ENCODE measurements at regions not wholly inside any gene's neighbourhood (a gene's known extent, or its start where the extent isn't known, plus 50 kb on each side); places are given as distances from the start of the nearest gene placed in this dataset.
"Not testable (repeated sequence)": the region's sequence is repeated elsewhere in the genome, so short reads cannot be mapped to it uniquely, and the experiment has no call there.

DNA sequence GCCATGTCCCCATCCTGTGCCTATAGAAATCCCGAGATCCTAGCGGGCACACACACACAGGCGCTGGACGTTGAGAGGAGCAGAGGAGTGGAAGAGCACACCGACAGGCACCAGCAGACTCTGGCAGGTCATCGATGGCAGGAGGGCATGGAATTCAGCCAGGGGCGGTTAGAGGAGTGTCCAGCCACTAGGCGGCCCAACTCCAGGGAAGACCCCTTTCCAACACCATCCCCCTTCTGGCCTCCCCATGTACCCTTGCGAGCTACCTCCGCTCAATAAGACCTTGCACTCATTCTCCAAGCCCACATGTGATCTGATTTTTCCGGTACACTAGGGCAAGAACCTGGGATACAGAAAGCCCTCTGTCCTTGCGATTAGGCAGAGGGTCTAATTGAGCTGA lies 356.0 kb upstream of the DPP6 start:
- H3K36me3 Mint-ChIP-seq (ENCODE audit: low read depth), result no peaks in the 10 kb centered on the region
- no peaks in the 10 kb centered on the region for H3K27me3 Mint-ChIP-seq
- H3K9me3 Mint-ChIP-seq, result peaks cover 6% of the 10 kb centered on the region
- POLR2A ChIA-PET, result no interaction called here
- no peak overlapping the region for H3K4me3 Mint-ChIP-seq
- H3K27ac Mint-ChIP-seq, result no peak overlapping the region
- DNase-seq, result no peak
- CTCF ChIA-PET, result interaction anchor here (0.6 kb wide), 1 partner anchor 803 kb away, joined by 3 read pairs; no protein-coding TSS in a partner anchor
- no peaks in the 10 kb centered on the region for H3K4me1 Mint-ChIP-seq

DNA sequence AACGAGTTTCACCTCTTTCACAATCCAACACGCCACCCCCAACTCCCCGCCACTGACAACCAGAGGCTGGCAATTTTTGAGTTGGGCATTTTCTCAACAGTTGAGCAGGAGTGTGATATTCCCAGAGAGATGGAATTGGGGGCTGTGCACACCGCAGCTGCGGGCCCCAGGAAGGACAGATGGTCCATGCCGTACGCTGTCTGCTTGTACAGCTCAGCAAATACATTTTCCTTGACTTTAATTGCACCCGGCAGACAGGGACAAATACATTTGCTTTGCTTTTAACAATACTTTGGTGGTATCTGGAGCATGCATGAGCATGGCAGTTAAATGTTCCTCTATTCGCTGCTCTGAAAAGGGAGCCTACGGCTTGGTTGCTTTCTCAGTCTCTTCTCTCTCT lies 354.2 kb upstream of the DPP6 start:
- no peak for DNase-seq
- Mint-ChIP-seq H3K9me3 (peaks cover 6% of the 10 kb centered on the region), H3K27ac (no peak overlapping the region), H3K36me3 (ENCODE audit: low read depth) (no peaks in the 10 kb centered on the region), H3K27me3 (no peaks in the 10 kb centered on the region), H3K4me1 (no peaks in the 10 kb centered on the region), H3K4me3 (no peak overlapping the region)
- CTCF ChIA-PET, result no interaction called here
- POLR2A ChIA-PET, result no interaction called here

DNA sequence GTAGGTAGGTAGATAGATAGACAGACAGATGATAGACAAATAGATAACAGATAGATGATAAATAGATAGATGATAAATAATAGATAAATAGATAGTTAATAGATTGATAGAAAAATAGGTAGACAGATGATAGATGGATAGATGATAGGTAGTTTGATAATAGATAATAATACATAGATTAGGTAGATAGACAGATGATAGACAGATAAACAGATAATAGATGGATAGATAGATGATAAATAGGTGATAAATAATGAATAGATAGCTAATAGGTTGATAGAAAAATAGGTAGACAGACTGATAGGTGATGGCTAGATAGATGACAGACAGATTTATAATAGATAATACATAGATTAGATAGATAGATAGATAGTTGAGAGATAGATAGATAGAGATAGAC lies 350.5 kb upstream of the DPP6 start:
- H3K36me3 Mint-ChIP-seq (ENCODE audit: low read depth), result no peaks in the 10 kb centered on the region
- DNase-seq, result no peak
- H3K4me3 Mint-ChIP-seq, result no peak overlapping the region
- peaks cover 4% of the 10 kb centered on the region for H3K9me3 Mint-ChIP-seq
- H3K27me3 Mint-ChIP-seq, result no peaks in the 10 kb centered on the region
- ChIA-PET CTCF (no interaction called here), POLR2A (no interaction called here)
- no peak overlapping the region for H3K27ac Mint-ChIP-seq
- no peaks in the 10 kb centered on the region for H3K4me1 Mint-ChIP-seq

DNA sequence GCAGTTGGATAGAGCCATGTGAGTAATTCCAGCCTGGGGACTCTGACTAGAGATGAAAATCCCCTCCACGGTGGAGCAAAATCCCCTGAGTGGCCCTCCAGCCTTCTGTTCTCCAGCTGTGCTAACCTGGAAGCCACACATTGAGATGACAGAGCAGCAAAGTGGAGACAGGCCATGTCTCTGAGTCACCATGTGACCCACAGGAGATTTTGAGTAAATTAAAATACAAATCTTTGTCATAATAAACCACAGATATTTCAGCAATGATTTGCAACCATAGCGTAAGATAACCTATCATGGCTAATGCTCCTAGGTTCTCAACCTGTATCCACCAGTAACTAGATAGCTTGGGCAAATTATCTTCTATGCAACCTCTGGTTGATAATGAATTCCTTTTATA lies 328.3 kb upstream of the DPP6 start:
- H3K4me3 Mint-ChIP-seq; DNase-seq; H3K4me1 Mint-ChIP-seq; H3K27me3 Mint-ChIP-seq; H3K27ac Mint-ChIP-seq; H3K36me3 Mint-ChIP-seq (ENCODE audit: low read depth); POLR2A ChIA-PET; CTCF ChIA-PET; H3K9me3 Mint-ChIP-seq: not testable (repeated sequence)

DNA sequence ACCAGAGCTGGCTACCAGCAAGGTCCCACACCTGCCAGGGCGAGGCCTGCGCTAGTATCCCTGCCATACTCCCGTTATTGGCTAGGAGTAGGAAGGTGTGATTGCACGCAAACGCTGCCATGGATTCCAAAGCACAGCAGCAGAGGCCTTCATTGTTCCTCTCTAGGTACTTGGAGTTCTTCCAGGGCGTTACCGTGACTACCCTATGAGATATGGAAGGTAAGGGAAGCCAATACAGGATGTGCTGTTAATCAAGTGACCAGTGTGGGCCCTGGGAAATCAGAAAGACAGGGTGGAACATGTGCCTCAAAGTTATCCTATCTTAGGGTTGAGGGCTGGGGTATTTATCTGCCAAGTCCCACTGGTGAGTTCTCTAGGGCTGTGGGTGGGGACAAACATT lies 320.7 kb upstream of the DPP6 start:
- H3K9me3 Mint-ChIP-seq; H3K27ac Mint-ChIP-seq; H3K36me3 Mint-ChIP-seq (ENCODE audit: low read depth); DNase-seq; H3K4me3 Mint-ChIP-seq; POLR2A ChIA-PET; CTCF ChIA-PET; H3K27me3 Mint-ChIP-seq; H3K4me1 Mint-ChIP-seq: not testable (repeated sequence)

DNA sequence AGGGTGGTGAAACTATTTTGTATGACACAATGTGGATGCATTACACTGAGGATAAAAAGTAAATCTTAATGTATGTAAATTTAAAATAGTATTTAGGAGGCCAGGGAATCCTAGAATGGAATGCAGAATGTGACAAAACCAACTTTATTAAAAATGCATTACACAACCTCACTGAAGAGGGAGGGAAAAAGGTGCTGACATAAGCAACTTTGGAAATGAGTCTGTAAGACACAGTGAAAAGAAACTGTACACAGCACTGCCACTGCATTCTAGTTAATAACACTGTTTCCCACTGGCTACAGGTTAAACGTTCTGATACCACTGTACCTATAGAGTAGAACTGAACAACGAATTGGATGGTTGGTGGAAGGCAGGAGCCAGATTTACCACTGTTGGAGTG lies 308.8 kb upstream of the DPP6 start:
- H3K27me3 Mint-ChIP-seq; H3K4me1 Mint-ChIP-seq; DNase-seq; H3K27ac Mint-ChIP-seq; H3K9me3 Mint-ChIP-seq; H3K4me3 Mint-ChIP-seq; CTCF ChIA-PET; H3K36me3 Mint-ChIP-seq (ENCODE audit: low read depth); POLR2A ChIA-PET: not testable (repeated sequence)

DNA sequence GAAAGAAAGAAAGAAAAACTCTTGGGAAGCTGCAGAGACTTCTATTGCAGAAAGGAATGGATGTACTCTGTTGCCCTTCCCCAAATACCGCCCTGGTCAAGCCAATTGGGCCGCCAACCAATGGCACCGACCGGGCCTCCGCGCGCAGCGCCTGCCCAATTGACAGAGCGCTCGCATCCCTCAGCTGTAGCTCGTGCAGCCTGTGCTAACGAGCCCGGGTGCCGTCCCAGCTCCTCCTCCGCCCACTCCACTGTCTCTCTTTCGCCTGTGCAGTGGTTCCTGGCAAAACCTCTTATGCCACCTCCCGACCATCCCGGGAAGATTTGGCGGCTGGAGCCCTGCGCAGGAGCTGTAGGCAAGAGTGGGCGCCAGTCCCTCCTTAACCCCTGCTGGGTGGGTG lies 304.2 kb upstream of the DPP6 start:
- CTCF ChIA-PET; H3K4me3 Mint-ChIP-seq; H3K27ac Mint-ChIP-seq; POLR2A ChIA-PET; H3K4me1 Mint-ChIP-seq; H3K9me3 Mint-ChIP-seq; DNase-seq; H3K36me3 Mint-ChIP-seq (ENCODE audit: low read depth); H3K27me3 Mint-ChIP-seq: not testable (repeated sequence)

DNA sequence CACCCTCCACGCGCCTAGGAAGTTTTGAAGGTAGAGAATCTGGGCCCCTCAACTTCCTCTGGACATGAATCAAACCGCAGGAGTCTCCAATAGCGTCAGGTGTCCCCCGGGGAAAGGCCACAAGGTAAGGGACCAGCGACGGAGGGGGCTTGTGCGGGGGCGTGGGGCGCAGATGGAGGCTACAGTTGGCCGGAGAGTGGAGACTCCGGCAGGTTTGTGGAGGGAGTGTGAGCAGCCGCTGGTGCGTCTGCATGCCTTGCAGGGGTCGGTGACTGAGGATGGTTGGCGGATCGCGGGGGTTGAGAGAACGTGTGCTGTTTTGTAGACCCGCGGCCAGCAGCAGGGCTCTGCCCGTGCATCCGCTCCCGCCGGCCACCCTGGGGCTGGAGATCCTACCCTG lies 303.3 kb upstream of the DPP6 start:
- H3K36me3 Mint-ChIP-seq (ENCODE audit: low read depth); DNase-seq; H3K4me1 Mint-ChIP-seq; POLR2A ChIA-PET; H3K27me3 Mint-ChIP-seq; H3K9me3 Mint-ChIP-seq; CTCF ChIA-PET; H3K4me3 Mint-ChIP-seq; H3K27ac Mint-ChIP-seq: not testable (repeated sequence)

DNA sequence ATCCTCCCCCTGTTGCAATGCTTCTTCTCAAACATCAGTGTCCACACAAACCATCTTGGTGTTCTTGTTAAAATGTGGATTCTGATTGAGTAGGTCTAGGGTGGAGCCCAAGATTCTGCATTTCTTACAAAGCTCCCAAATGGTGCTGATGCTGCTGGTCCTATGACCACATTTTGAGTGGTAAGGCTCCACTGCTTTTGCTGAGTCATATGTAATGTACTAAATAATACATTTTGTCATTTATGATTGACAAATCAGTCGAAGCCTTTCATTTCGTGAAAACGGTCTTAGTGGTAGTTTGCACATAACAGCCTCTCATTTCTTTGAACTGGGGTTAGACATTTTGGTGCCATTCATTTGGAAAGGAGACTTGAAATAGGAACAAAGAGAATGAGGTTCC lies 286.3 kb upstream of the DPP6 start:
- POLR2A ChIA-PET; H3K4me1 Mint-ChIP-seq; CTCF ChIA-PET; H3K36me3 Mint-ChIP-seq (ENCODE audit: low read depth); H3K4me3 Mint-ChIP-seq; H3K27ac Mint-ChIP-seq; H3K27me3 Mint-ChIP-seq; DNase-seq; H3K9me3 Mint-ChIP-seq: not testable (repeated sequence)

DNA sequence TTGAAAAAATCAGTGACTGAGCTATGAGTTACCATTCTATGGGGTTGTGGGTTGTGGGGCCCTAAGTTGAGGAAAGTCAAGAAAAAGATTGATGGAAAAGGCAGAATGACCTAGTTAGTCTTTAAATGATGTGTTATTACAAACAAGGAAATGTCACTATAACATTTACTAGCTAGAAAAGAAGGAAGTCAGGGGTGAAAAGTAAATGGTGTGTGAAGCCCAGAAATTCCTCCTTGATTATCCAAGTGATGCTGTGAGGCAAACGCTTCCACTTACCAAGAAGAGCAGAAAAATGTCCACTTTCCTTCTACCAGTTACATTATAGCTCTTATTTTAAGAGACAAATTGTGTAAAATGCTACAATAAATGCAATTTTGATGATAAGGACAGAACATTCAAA lies 285.3 kb upstream of the DPP6 start:
- H3K9me3 Mint-ChIP-seq; H3K4me1 Mint-ChIP-seq; CTCF ChIA-PET; DNase-seq; POLR2A ChIA-PET; H3K4me3 Mint-ChIP-seq; H3K27me3 Mint-ChIP-seq; H3K36me3 Mint-ChIP-seq (ENCODE audit: low read depth); H3K27ac Mint-ChIP-seq: not testable (repeated sequence)

DNA sequence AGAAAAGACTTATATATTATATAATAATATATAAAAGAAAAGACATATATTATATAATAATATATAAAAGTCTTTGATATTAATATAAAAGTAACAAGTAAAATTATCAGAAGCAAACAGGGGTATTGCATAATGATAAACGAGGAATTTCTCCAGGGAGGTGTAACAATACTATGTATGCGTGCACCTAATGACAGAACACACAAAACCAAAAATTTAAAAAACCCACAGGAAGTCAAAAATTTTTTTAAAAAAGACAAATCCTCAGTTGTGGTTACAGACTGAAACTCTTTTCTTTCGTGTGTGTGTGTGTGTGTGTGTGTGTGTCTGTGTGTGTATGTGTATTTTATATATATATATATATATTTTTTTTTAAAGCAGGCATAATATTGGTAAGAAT lies 279.2 kb upstream of the DPP6 start:
- H3K36me3 Mint-ChIP-seq (ENCODE audit: low read depth), result no peaks in the 10 kb centered on the region
- no peak overlapping the region for H3K27ac Mint-ChIP-seq
- ChIA-PET CTCF (no interaction called here), POLR2A (no interaction called here)
- H3K27me3 Mint-ChIP-seq, result no peaks in the 10 kb centered on the region
- DNase-seq, result no peak
- H3K9me3 Mint-ChIP-seq, result peaks cover 2% of the 10 kb centered on the region
- no peaks in the 10 kb centered on the region for H3K4me1 Mint-ChIP-seq
- no peak overlapping the region for H3K4me3 Mint-ChIP-seq

DNA sequence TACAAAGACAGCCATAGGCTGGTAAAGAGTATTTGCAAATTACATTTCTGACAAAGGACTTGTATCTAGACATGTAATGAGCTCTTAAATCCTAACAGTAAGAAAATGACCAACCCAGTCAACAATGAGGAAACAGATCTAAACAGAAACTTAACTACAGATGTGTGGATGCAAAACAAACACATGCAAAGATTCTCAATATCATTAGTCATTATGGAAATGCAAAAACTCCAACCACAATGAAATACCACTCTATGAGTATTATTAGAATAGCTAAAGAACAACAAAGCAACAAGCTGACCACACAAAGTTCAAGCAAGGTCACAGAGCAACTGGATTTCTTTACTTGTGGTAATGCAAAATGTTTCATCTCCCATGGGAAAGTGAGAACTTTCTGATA lies 275.3 kb upstream of the DPP6 start:
- H3K4me1 Mint-ChIP-seq; DNase-seq; H3K27ac Mint-ChIP-seq; H3K27me3 Mint-ChIP-seq; H3K36me3 Mint-ChIP-seq (ENCODE audit: low read depth); H3K4me3 Mint-ChIP-seq; POLR2A ChIA-PET; H3K9me3 Mint-ChIP-seq; CTCF ChIA-PET: not testable (repeated sequence)

DNA sequence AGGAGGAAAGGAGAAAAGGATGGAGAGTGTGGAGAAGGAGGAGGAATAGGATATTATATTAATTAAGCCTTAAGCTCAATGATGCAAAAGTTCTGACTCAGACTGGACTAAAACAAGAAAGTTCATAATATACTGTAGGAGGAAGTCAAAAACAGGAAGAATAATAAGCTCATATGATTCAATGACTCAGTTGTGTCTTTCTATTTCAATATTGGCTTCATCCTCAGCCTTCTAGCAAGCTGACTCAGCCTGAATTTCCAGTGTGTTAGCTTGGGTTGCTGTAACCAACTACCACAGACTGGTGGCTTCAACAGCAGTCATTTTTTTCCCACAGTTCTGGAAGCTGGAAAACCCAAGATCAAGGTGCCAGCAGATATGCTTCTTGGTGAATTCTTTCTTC lies 254.8 kb upstream of the DPP6 start:
- H3K4me3 Mint-ChIP-seq; H3K9me3 Mint-ChIP-seq; CTCF ChIA-PET; H3K27ac Mint-ChIP-seq; H3K27me3 Mint-ChIP-seq; DNase-seq; H3K36me3 Mint-ChIP-seq (ENCODE audit: low read depth); POLR2A ChIA-PET; H3K4me1 Mint-ChIP-seq: not testable (repeated sequence)

DNA sequence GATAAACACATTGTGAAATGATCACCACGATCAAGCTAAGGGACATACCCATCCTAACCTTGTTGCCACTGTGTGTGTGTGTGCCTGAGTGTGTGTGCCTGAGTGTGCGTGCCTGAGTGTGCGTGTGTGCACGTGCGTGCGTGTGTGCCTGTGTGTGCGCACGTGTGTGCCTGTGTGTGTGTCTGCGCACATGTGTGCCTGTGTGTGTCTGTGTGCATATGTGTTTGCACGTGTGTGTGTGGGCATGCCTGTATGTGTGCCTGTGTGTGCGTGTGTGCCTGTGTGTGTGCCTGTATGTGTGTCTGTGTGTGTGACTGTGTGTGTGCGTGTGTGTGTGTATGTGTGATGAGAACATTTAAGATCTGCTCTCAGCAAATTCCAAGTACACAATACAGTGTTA lies 244.1 kb upstream of the DPP6 start:
- no peaks in the 10 kb centered on the region for H3K36me3 Mint-ChIP-seq (ENCODE audit: low read depth)
- DNase-seq, result no peak
- no peaks in the 10 kb centered on the region for H3K4me1 Mint-ChIP-seq
- no peaks in the 10 kb centered on the region for H3K27me3 Mint-ChIP-seq
- POLR2A ChIA-PET, result no interaction called here
- H3K9me3 Mint-ChIP-seq, result peaks cover 4% of the 10 kb centered on the region
- no peak overlapping the region for H3K27ac Mint-ChIP-seq
- H3K4me3 Mint-ChIP-seq, result no peak overlapping the region
- CTCF ChIA-PET, result no interaction called here

DNA sequence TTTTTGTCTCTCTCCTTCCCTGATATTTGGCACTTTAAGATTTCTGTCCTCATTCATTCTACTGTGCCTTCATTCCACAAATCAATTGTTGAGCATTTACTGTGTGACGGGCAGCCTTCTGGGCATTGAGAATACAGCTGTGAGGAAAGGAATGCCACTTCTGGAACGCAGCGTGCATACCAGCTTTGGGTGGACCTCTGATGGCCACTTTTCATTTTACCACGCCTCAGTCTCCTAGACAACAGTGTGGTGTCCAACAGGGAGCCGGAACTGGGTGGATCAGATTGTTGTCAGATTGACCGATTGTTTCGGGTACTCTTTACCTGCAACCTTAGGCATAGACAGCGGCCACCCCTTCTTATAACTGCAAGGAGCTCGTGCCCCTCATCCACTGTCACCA lies 222.7 kb upstream of the DPP6 start:
- no peak for DNase-seq
- ChIA-PET POLR2A (no interaction called here), CTCF (no interaction called here)
- H3K9me3 Mint-ChIP-seq, result peaks cover 5% of the 10 kb centered on the region
- H3K36me3 Mint-ChIP-seq (ENCODE audit: low read depth), result no peaks in the 10 kb centered on the region
- H3K27ac Mint-ChIP-seq, result no peak overlapping the region
- H3K4me1 Mint-ChIP-seq, result no peaks in the 10 kb centered on the region
- H3K4me3 Mint-ChIP-seq, result no peak overlapping the region
- no peaks in the 10 kb centered on the region for H3K27me3 Mint-ChIP-seq

Data from activated CD4-positive, alpha-beta memory T cell treated with anti-CD3 and anti-CD28 coated beads, Interleukin-2, amount 10 ng/mL, durations not matched to agents 7 days and 5 days (primary cell).